ENCODE measurements at regions not wholly inside any gene's neighbourhood (a gene's known extent, or its start where the extent isn't known, plus 50 kb on each side); places are given as distances from the start of the nearest gene placed in this dataset.
"Not testable (repeated sequence)": the region's sequence is repeated elsewhere in the genome, so short reads cannot be mapped to it uniquely, and the experiment has no call there.

- H3K4me2 ChIP-seq; H3K36me3 ChIP-seq (ENCODE audit: insufficient read depth); H3F3A ChIP-seq (replicated peaks; ENCODE audit: low read depth); H3K9me2 ChIP-seq (ENCODE audit: insufficient read depth); H3K79me2 ChIP-seq (replicated peaks; ENCODE audit: insufficient read depth); H3K27me3 Mint-ChIP-seq (ENCODE audit: insufficient read depth, low read depth, poor library complexity); ATAC-seq; H4K20me1 ChIP-seq (replicated peaks; ENCODE audit: insufficient read depth); H3K4me1 Mint-ChIP-seq; H2AFZ ChIP-seq; H3K4me3 ChIP-seq; H3K36me3 Mint-ChIP-seq (ENCODE audit: low read depth); H3K27ac ChIP-seq (ENCODE audit: low read depth); H3K4me1 ChIP-seq (ENCODE audit: insufficient read depth); H3K9me3 Mint-ChIP-seq; H3K27me3 ChIP-seq (ENCODE audit: insufficient read depth); H3K27ac Mint-ChIP-seq; H3K4me3 Mint-ChIP-seq; DNase-seq (ENCODE audit: low spot score): not testable (repeated sequence)
These were observed 1540.6 kb downstream of the SPATA31A7 start for GRCh38 chr9:62730229-62731000.

DNA sequence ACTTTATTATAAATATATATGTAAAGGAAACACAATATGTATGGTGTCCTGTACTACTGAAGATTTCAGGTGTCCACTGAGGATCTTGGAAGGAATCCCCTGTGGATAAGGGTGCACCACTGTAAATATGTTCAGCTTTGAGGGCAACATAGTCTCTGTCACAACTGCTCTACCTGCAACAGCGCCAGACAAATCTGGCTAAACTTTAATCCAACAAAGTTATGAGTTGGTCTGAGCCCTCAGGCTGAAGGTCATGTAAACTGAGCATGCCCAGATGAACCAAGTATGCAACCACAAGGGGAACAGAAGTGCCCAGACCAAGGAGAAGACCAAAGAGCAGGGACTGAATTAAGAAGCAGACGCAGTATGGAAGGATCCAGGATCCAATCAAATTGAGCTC is 1541.2 kb downstream of the SPATA31A7 start:
- not testable (repeated sequence) for H3K4me3 ChIP-seq; H3K27me3 ChIP-seq (ENCODE audit: insufficient read depth); H3K27ac ChIP-seq (ENCODE audit: low read depth); H3F3A ChIP-seq (replicated peaks; ENCODE audit: low read depth); H3K4me1 Mint-ChIP-seq; H2AFZ ChIP-seq; H3K9me3 Mint-ChIP-seq; ATAC-seq; H3K4me3 Mint-ChIP-seq; H3K36me3 ChIP-seq (ENCODE audit: insufficient read depth); H4K20me1 ChIP-seq (replicated peaks; ENCODE audit: insufficient read depth); DNase-seq (ENCODE audit: low spot score); H3K4me2 ChIP-seq; H3K9me2 ChIP-seq (ENCODE audit: insufficient read depth); H3K27me3 Mint-ChIP-seq (ENCODE audit: insufficient read depth, low read depth, poor library complexity); H3K36me3 Mint-ChIP-seq (ENCODE audit: low read depth); H3K4me1 ChIP-seq (ENCODE audit: insufficient read depth); H3K79me2 ChIP-seq (replicated peaks; ENCODE audit: insufficient read depth); H3K27ac Mint-ChIP-seq

DNA sequence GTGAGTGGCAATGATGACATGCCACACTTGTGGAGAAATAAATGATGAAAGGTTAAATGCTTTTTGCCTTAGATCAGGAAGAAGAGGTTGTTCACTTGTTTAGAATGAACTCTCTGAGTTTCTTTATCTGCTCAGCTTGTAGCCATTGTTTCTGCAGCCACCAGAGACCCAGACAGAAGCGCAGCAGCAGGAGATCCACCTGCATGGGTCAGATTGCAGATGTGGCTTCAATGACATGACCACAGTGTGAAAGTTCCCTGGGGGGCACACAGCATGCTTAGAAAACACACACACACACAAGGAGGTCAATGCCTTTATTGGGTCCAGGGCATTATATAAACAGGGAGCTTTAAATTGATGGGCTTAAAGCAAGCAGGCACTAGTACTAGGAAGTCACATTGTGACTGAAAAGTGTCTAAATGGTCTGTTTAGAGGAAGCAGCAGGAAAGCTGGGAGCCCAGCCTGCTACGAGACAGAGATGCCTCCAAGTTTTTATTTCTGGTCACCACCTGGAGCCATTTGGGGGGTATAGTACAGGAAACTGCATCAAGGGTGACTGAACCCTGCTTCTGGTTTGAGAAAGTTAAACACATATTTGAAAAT is 1547.3 kb downstream of the SPATA31A7 start:
- not testable (repeated sequence) for H3F3A ChIP-seq (replicated peaks; ENCODE audit: low read depth); H3K27ac Mint-ChIP-seq; H4K20me1 ChIP-seq (replicated peaks; ENCODE audit: insufficient read depth); H3K36me3 Mint-ChIP-seq (ENCODE audit: low read depth); H3K27ac ChIP-seq (ENCODE audit: low read depth); H2AFZ ChIP-seq; H3K79me2 ChIP-seq (replicated peaks; ENCODE audit: insufficient read depth); H3K9me3 Mint-ChIP-seq; H3K4me2 ChIP-seq; H3K27me3 Mint-ChIP-seq (ENCODE audit: insufficient read depth, low read depth, poor library complexity); H3K27me3 ChIP-seq (ENCODE audit: insufficient read depth); H3K4me3 ChIP-seq; DNase-seq (ENCODE audit: low spot score); H3K4me1 ChIP-seq (ENCODE audit: insufficient read depth); H3K4me3 Mint-ChIP-seq; H3K9me2 ChIP-seq (ENCODE audit: insufficient read depth); H3K36me3 ChIP-seq (ENCODE audit: insufficient read depth); H3K4me1 Mint-ChIP-seq
- ATAC-seq, result peak; percentile 92

- peak; percentile 0 for DNase-seq (ENCODE audit: low spot score)
These were observed 1548.1 kb downstream of the SPATA31A7 start for GRCh38 chr9:62737915-62738314.

GRCh38 chr9:62745774-62746529 is 1556.1 kb downstream of the SPATA31A7 start:
- not testable (repeated sequence) for H3K4me1 ChIP-seq (ENCODE audit: insufficient read depth); H3F3A ChIP-seq (replicated peaks; ENCODE audit: low read depth); H2AFZ ChIP-seq; H3K4me3 ChIP-seq; H3K4me1 Mint-ChIP-seq; H4K20me1 ChIP-seq (replicated peaks; ENCODE audit: insufficient read depth); H3K27me3 ChIP-seq (ENCODE audit: insufficient read depth); H3K36me3 ChIP-seq (ENCODE audit: insufficient read depth); ATAC-seq; H3K4me2 ChIP-seq; H3K4me3 Mint-ChIP-seq; H3K36me3 Mint-ChIP-seq (ENCODE audit: low read depth); H3K27me3 Mint-ChIP-seq (ENCODE audit: insufficient read depth, low read depth, poor library complexity); H3K9me3 Mint-ChIP-seq; H3K79me2 ChIP-seq (replicated peaks; ENCODE audit: insufficient read depth); H3K27ac Mint-ChIP-seq; H3K9me2 ChIP-seq (ENCODE audit: insufficient read depth); H3K27ac ChIP-seq (ENCODE audit: low read depth); DNase-seq (ENCODE audit: low spot score)

More at GRCh38 chr9:62737915-62738314, 1548.1 kb downstream of the SPATA31A7 start:
- H3K79me2 ChIP-seq (replicated peaks; ENCODE audit: insufficient read depth); H3K36me3 ChIP-seq (ENCODE audit: insufficient read depth); H3K27ac Mint-ChIP-seq; H3K27ac ChIP-seq (ENCODE audit: low read depth); H2AFZ ChIP-seq; H3F3A ChIP-seq (replicated peaks; ENCODE audit: low read depth); H3K27me3 ChIP-seq (ENCODE audit: insufficient read depth); H3K4me1 Mint-ChIP-seq; H4K20me1 ChIP-seq (replicated peaks; ENCODE audit: insufficient read depth); H3K27me3 Mint-ChIP-seq (ENCODE audit: insufficient read depth, low read depth, poor library complexity); H3K9me2 ChIP-seq (ENCODE audit: insufficient read depth); H3K4me1 ChIP-seq (ENCODE audit: insufficient read depth); H3K9me3 Mint-ChIP-seq; H3K36me3 Mint-ChIP-seq (ENCODE audit: low read depth): not testable (repeated sequence)
- ATAC-seq, result peak; percentile 78
- peak overlapping the region; percentile 44; the same call in 1 of the 3 replicates for H3K4me3 Mint-ChIP-seq
- Histone ChIP-seq H3K4me3 (peak overlapping the region; percentile 47; the same call in 1 of the 2 replicates), H3K4me2 (peak overlapping the region; percentile 69; the same call in 1 of the 2 replicates)
